AG09319 (cell line): ENCODE measurements at regions not wholly inside any gene's neighbourhood (a gene's known extent, or its start where the extent isn't known, plus 50 kb on each side); places are given as distances from the start of the nearest gene placed in this dataset.

Experiments used
- DNase-seq: peaks from one replicate; pipeline ENCODE4 v3.0.0-alpha.2; 2010; ENCODE audit warnings: low read depth; ENCODE audit errors: extremely low read depth
- TF ChIP-seq, protein P1 (sequence below): IDR thresholded peaks from 2 replicates; pipeline ENCODE4 v1.5.1; 2011; ENCODE audit warnings: low read depth, mild to moderate bottlenecking, inconsistent platforms, low read length, moderate library complexity

DNA sequence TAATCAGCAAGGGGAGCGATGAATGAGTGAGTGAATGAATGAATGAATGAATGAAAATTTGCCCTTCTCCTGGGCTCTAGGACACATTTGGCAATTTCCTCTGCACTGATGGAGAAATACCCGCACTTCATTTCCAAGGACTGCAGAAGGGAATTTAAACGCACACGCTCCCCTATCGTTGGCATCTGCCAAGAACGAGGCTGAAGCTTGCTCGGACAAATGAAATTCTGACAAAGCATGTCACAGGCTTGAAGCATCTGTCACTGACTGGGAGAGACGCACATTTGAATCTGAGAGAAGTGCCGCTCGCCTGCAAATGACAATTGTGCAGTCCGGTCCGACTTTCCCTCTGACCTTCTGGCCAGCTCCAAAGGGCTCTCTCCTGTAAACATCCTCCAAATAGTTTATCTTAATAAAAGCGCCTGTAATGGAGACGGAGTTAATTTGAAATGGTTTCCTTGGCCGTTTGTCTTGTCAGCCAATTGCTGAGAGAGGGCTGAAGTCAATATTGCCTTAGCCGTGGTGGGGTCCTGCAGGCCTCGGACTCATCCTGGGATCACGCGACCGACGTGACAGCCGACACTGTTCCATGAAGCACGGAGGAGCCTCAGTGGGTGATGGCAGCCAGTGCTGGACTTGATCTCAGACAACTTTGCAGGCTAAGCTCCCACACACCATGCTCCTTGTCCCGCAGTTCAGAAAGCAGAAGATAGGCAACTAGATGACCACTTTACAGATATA lies 260.7 kb downstream of the MN1 start:
- TF ChIP-seq, protein P1, sequence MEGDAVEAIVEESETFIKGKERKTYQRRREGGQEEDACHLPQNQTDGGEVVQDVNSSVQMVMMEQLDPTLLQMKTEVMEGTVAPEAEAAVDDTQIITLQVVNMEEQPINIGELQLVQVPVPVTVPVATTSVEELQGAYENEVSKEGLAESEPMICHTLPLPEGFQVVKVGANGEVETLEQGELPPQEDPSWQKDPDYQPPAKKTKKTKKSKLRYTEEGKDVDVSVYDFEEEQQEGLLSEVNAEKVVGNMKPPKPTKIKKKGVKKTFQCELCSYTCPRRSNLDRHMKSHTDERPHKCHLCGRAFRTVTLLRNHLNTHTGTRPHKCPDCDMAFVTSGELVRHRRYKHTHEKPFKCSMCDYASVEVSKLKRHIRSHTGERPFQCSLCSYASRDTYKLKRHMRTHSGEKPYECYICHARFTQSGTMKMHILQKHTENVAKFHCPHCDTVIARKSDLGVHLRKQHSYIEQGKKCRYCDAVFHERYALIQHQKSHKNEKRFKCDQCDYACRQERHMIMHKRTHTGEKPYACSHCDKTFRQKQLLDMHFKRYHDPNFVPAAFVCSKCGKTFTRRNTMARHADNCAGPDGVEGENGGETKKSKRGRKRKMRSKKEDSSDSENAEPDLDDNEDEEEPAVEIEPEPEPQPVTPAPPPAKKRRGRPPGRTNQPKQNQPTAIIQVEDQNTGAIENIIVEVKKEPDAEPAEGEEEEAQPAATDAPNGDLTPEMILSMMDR = no peak
- DNase-seq = no peak

DNA sequence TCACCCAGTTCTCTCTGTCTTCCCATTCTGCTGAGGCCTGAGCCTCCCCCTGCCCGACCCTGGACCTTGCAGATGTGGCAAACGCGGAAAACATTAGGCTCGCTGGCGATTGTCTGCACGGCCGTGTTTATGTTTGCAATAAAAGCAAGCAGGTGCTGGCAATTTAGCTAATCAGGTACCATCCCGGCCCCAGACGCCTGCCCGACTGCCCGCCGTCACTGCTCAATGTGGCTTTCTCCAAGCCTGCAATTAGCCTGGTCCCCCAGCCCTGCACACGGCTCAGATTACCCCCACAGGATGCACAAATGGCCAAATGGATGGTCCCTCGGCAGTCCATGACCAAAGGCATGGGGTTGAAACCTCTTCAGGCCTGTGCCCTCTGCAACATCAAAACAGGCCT lies 259.7 kb downstream of the MN1 start:
- TF ChIP-seq, protein P1 = no peak
- no peak for DNase-seq

DNA sequence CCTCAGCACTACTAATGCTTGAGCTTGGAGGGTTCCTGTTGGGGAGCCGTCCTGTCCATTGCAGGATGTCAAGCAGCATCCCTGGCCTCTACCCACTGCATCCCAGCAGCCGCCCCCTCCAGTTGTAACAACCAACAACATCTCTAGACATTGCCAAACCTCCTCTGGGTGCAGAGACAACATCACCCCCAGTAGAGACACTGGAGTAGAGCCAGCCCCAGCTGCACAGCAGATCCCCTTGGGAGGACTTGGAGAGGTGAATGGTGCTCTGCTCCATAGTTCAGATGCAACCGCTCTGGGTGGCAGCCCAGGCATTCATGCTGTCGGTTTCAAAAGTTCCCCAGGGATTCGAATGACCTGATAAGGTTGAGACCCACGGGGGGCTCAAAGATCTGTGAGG lies 259.0 kb downstream of the MN1 start:
- DNase-seq = no peak

DNA sequence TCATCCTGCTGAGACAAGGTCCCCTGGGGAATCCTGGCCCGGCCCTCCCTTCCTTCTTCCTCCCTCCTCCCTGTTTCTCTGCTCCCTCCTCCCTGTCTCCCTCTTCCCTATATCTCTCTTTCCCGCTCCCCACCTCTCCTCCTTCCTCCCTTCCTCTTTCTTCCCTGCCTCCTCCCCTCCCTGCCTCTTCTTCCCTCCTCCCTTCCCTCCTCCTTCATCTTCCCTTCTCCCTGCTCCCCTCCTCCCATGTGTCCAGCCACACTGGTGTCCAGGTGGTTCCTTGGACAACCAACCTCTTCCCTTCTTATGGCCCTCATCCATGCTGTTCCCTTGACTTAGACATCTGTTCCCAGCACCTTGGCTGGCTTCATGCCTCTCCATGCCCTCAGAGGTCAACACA lies 258.1 kb downstream of the MN1 start:
- no peak for DNase-seq
- TF ChIP-seq, protein P1 = no peak

More for the DNA sequence above, 259.0 kb downstream of the MN1 start:
- TF ChIP-seq, protein P1 = no peak

DNA sequence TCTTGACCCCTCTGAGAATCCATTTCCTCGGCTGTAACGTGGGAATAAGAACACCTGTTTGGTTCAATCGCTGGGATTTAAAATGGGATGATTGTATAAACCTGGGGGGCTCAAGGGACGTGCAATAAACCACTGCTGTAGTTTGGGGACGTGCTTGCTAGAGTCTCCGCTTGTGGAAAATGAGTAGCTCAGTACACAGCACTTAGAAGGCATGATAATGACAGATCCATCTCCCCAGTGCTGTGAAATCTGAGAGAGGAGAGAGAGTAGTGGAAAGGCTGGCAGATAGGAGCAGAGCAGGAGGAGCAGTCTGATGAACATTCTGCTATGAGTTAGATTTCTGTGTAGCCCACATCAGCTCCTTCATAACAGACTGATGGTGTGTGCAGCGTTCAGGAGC lies 256.5 kb downstream of the MN1 start:
- DNase-seq = no peak
- TF ChIP-seq, protein P1 = no peak

DNA sequence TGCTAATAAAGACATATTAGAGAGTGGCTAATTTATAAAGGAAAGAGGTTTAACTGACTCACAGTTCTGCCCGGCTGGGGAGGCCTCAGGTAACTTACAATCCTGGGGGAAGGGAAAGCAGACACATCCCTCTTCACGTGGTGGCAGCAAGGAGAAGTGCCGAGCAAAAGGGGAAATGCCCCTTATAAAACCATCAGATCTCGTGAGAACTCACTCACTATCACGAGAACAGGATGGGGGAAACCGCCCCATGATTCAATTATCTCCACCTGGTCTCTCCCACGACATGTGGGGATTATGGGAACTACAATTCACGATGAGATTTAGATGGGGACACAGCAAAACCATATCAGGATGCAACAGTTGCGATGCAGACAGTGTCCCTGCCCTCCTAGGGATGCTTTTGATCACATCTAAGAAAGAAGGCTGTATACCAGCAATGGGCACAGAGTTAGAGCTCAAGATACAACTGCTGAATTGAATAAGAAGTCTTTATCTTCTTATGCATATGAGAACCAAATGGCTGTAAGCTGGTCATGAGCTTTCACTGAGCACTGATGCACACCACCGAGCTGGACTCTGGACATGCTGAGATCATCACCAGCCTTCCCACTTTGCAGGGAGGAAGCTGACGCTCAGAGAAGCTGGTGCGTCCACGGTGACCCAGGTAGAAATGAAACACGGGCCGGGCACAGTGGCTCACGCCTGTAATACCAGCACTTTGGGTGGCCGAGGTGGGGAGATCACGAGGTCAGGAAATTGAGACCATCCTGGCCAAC lies 255.2 kb downstream of the MN1 start:
- TF ChIP-seq, protein P1 = no peak
- DNase-seq = no peak

DNA sequence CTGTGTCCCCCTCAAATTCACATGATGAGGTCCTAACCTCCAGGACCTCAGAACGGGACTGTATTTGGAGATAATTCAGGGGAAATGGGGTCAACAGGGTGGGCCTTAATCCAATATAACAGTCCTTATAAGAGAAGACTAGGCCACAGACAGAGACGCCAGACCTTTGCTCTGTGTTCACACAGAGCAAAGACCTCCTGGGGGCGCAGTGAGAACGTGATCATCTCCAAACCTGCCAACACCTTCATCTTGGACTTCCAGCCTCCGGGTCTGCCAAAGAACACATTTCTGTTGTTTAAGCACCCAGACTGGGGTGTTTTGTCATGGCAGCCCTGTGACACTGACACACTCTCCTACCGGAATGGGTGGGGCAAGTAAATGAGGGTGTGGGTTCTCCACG lies 250.2 kb downstream of the MN1 start:
- no peak for DNase-seq
- TF ChIP-seq, protein P1 = no peak
